HG03520 (cell line): ENCODE measurements at regions not wholly inside any gene's neighbourhood (a gene's known extent, or its start where the extent isn't known, plus 50 kb on each side); places are given as distances from the start of the nearest gene placed in this dataset.

Source experiments
- ATAC-seq: cut with Tn5 transposase; IDR thresholded peaks from one replicate; pipeline ENCODE4 v1.9.1; 2021; ENCODE audit warnings: mild to moderate bottlenecking, moderate library complexity; ENCODE audit not compliant: unreplicated experiment

DNA sequence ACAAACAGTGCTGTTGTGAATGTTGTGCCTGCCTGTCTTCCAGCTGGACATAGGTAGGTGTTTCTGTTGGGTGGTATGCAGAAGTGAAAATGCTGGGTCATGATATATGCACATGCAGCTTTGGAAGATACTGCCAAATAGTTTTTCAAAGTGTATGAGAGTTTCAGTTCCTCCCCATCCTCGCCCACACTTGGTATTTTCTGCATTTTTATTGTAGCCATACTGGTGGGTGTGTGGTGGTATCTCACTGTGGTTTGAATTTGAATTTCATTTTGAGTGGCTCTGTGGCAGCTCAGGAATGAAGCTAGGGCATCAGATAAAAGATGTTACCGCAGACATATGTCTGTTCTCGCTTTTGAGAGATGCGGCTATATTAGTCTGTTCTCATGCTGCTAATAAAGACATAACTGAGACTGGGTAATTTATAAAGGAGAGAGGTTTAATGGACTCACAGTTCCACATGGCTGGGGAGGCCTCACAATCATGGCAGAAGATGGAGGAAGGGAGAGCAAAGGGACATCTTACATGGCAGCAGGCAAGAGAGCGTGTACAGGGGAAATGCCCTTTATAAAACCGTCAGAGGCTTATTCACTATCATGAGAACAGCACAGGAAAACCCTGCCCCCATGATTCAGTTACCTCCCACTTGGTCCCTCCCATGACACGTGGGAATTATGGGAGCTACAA, 183.1 kb downstream of the CAND1 start:
- ATAC-seq, result peak; percentile 37

GRCh38 chr12:67453191-67453590, 184.0 kb downstream of the CAND1 start:
- ATAC-seq, result no peak

DNA sequence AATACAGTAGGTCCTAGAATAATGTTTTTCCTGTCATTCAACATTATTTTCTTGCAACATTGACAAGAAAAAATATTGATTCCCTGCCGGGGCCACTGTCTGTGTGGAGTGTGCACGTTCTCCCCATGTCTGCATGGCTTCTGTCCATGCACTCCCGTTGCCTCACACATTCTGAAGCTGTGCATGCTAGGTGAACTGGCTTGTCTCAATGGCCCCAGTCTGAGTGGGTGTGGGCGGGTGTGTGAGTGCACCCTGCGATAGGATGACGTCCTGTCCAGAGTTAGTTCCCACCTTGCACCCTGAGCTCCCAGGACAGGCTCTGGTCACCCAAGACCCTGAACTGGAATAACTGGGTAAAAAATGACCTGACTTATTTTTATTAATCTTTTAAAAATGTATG, 186.1 kb downstream of the CAND1 start:
- ATAC-seq, result no peak

DNA sequence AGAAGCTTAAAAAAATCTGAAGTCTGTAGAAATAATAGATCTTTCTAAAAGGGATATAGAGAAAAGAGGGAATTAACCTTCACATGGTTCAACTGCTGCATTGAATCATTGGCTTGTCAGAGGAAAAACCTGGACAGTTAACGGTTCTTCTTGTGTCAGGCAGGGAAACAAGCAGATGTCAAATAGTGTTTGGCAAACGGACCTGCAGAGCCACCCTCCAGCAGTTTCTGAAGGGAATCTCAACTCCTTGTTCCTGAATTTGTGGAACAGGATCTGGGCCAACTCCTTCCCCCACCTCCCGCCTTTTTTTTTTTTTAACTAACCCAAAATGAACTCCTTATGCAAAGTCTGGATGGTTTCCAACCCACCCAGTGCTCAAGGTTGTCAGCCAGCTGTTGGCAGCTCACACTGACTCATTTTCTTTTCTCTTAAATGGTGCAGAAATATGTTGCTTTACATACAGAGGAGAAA, 187.3 kb downstream of the CAND1 start:
- no peak for ATAC-seq

DNA sequence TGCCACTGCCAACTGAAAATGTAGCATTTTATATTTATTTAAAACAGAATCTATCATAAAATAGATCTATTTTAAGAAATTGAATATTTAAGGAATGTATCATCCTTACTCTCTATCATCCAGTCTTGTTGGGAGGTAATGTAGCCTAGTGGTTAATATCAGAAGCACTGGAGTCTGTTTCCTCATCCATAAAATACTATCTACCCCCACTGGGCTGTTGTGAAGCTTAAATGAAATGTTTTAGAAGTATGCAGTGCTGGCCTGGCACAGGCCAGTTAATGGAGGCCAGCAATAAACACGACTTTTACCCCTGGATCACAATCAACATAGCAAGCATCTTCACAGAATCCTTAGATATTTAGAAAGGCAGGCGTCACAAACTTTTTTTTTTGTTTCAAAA, 188.0 kb downstream of the CAND1 start:
- ATAC-seq, result no peak

DNA sequence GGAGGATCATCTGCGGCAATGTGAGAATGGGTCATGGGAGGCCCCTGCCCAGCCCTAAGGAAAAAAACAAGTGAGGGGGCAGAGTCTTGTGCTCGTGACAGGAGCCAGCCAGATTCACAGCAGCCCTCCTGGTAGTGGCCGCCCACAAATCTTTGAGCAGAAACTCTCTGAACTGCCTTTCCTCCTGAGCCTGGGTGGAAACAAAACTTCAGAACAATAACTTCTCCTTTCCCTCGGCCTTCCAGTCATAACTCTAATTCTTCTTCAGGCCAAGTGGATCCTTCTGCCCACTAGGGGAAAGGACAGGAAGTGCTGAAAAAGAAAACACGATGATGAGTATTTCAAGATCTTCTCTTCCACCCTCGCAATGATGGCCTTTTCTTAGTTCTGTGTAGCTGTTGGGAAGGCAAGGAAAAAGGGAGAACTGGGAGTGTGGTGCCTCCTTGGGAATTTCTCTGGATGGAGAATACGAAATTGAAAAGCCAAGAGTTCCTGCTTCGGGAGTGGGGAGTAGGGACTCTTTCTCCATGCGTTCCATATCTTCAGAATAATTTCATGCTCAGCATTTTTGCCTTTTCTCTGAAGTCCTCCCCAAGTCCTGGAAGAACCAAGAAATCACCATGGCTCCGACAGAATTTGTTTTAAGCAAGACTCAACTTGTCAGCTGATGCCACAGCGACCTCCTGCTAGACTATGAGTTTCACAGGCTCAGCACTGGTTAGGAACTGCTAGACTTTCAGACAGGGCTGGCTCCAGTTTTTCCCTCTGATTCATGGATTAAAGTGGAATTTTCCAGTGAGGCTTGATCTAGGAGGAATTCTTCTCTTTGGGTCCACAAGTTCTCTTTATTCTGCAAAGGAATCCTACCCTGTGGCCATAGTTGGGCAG, 188.9 kb downstream of the CAND1 start:
- no peak for ATAC-seq

DNA sequence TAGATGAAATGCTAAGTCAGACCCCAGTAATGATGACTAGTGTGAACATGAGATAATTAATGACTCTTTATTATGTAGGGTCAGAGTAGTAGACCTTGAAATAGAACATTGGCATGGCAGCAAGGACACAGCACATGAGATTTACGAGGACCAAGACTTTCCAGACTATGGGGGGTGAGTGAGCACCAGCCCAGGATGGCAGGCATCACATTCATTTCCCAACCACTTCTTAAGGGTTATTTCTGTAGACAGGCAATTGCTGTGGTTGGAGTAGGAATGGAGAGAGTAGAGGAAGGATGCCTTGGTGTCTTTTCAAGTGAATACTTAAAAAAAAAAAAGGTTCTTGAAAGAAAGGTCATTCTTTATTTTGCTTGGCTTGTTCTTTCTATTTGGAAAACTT, 189.4 kb upstream of the DYRK2 start:
- no peak for ATAC-seq

DNA sequence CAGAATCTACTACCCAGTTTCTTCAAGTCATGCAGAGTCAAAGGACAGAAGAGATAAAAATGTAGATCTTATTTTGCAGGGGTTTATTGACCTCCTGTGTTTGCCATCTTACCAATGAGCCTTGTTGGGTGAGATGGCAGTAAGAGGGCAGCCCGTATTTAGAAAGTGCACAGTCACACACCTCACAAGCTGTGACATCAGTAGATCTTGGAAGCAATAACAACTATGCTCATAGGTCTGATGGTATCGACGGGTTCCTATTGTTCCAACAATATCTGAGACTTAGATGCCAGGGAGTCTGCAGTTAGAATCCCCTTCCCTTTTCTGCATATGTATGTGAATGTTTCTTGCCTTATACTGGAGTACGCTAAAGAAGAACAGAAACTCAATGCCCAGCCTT, 189.0 kb upstream of the DYRK2 start:
- ATAC-seq, result no peak

- no peak for ATAC-seq
Observed at GRCh38 chr12:67460388-67460787, 188.2 kb upstream of the DYRK2 start.

DNA sequence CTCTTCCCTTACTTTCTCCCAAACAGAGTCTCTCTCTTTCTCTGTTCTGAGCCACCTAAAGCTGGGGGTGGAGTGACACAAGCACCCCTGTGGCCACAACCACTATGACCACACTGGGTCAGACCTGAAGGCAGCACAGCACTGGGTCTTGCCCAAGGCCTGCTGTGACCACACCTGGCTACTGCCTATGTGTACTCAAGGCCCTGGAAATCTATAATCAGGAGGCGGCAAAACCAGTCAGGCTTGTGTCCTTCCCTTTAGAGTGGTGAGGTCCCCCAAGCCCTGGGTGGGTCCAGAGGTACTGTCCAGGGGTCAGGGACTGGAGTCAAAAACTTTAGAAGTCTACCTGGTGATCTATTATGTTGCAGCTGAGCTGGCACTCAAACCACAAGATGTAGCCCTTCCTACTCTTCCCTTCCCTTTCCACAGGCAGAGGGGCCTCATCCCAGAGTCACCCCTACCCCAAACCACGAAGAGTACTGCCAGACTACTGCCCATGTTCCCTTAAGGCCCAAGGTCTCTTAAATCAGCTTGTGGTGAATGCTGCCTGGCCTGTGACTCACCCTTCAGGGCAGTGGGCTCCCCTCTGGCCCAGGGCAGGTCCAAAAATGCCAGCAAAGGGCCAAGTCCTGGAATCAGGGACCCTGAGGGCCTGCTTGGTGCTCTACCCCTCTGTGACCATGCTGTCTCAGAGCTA, 179.8 kb upstream of the DYRK2 start:
- no peak for ATAC-seq

GRCh38 chr12:67469666-67470065, 178.9 kb upstream of the DYRK2 start:
- ATAC-seq, result no peak

DNA sequence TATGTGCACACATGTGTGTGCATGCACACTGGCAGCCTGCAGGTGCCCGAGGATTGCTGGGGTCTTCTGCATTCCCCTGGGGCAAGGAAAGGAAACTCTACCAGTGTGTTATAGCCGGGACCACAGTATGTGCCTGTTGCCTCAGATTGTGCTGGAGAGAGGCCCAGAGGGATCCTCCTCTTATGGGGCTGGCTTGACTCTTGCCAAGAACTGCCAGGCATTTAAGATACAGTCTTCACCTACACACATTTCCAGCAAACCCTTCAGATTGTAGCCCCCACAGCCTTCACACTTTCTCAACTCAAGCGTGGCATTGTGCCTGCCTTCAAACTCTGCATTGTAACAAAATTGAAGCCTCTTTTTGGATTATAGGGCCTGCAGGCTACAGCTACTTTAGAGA, 176.7 kb upstream of the DYRK2 start:
- ATAC-seq, result no peak

DNA sequence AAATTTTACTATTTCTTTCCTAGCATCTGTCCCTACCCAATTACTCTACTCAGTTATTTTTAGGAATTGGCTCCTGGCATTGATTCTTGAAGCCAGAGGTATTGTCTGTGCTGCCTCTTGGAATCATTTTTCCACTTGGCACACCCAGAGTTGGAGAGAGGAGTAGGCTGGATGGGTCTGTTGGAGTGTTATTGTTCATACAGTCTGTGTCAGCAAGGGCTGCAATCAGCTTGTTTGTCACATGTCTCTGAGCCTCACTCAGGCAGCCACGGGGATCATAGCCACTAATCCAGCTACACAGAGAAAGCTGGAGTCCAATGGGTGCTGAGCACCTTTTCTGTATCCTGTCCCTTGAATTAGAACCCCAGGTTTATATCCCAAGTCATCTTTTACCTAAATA, 176.0 kb upstream of the DYRK2 start:
- no peak for ATAC-seq

DNA sequence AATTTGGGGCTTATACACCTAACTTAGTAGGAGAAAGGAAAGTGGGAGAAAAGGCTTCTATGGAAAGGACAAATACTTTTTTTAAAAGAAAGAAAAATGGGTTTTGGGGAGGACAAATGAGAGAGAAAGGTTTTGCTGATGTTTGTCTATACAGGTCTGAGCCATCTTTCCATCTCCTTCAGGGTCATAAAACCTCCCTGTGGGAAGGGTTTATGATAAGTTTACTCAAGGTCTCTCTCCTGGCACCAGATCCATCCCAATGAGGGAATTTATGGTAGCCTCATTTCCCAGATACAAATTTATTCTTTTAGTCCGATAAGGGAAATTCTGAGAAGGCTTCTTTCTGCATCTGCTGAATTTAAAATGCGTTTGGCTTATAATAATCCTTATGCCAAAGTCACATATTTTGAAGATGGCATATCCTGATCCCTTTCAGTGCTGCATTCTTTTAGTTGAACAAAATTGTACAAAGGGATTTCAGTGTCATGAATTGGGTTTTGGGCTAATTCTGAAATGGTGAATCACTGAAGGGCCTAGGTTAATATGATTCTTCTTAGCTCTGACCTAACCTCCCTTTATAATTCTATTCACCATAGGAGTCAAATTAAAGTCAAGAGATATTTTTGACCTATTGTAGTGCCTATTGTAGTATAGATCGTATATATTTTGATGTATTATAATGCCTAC, 173.5 kb upstream of the DYRK2 start:
- no peak for ATAC-seq

GRCh38 chr12:67475725-67476124, 172.8 kb upstream of the DYRK2 start:
- ATAC-seq, result no peak

DNA sequence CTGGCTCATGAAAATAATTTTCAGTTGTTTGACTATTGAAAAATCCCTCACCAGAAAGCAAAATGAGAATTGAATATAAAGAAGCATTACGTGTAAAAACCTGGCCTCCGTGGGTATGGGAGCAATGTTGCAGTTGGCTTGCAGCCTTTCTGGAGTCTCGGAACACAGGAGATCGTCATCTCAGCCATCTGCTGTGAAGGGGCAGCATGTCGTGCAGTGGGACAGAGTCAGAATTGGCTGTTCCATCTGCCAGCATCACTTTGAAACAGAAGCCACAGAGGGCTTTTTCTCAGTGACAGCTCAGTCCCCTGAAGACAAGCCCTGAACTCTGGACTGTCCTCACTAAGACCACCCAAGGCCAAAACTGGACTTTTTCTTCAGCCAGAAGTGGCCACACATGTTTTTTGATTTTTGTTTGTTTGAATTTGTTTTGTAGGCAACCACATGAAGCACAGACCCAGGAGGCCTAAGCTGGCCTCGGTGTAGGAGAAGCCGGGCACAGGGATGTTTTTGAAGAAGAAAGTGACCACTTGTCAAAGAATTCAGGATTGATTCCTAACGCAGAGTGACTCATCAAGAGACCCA, 170.8 kb upstream of the DYRK2 start:
- ATAC-seq, result no peak

DNA sequence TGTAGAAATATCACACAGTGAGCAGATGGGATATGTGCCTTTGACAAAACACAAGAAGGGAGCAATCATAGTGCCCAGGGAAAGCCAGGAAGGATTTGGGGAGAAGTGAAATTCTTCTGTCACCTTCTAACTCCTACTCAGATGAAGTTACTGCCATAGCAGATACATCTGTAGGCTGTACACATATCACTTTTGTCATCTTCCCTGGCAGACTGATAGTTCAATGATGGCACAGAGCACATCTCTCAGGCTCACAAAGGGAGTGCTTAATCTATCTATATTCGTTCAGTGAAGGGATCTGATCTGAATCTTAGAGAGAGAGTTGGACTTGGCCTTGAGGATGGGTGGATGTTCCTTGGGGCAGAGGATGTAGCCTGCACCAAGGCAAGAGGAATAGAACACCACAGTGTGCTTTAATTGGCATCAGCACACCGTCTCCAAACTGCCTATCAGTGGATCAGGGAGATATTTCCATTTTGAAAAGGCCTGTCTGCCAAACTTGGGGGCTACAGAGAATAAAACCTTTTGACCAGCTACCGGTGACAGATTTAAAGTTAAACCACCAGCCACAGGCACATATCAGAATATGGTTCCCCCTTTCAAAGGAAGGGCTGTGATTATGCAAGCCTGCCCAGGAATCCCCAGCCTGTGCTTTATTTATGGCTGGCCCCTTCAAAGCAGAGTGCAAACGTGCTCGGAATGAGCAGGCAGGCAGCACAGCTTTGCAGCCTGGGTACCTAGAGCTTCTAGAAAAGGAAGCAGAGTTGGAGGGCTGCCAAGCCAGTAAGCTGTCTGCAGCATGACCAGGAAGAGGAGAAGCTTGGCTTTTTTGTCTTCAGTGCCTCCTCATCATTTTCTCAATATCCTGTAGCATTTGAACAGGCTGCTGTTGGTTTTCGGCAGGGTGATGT, 165.5 kb upstream of the DYRK2 start:
- ATAC-seq, result peak; percentile 44

GRCh38 chr12:67483871-67484554, 164.5 kb upstream of the DYRK2 start:
- peak; percentile 43 for ATAC-seq
